Loucy (cell line): ENCODE measurements at regions not wholly inside any gene's neighbourhood (a gene's known extent, or its start where the extent isn't known, plus 50 kb on each side); places are given as distances from the start of the nearest gene placed in this dataset.
A peak's percentile ranks its signal among the peaks of the same experiment; 100 is the strongest.

ENCODE experiments used
- H2AFZ ChIP-seq: fragments of 200-600 bp; sonication (generic); 2 replicates; pipeline ENCODE4 v1.6.0; 2016; ENCODE audit warnings: antibody characterized with exemption, mild to moderate bottlenecking, low read length, moderate library complexity
- H3F3A ChIP-seq: fragments of 200-600 bp; 2 replicates; pipeline ENCODE4 v1.6.0; 2016; ENCODE audit warnings: antibody characterized with exemption, low read depth, mild to moderate bottlenecking
- H3K27me3 ChIP-seq: fragments of 200-600 bp; sonication (generic); 2 replicates; pipeline ENCODE4 v1.6.1; 2014; ENCODE audit warnings: low read length, mild to moderate bottlenecking; ENCODE audit not compliant: insufficient read depth, poor library complexity, severe bottlenecking
- H3K36me3 ChIP-seq: fragments of 200-600 bp; sonication (generic); 2 replicates; pipeline ENCODE4 v1.6.1; 2016; ENCODE audit warnings: low read length; ENCODE audit not compliant: insufficient read depth
- H3K4me1 ChIP-seq: fragments of 200-600 bp; sonication (generic); 2 replicates; pipeline ENCODE4 v1.5.1; 2014; ENCODE audit warnings: low read length, mild to moderate bottlenecking; ENCODE audit not compliant: insufficient read depth, poor library complexity, severe bottlenecking
- H3K4me2 ChIP-seq: fragments of 200-600 bp; sonication (generic); 2 replicates; pipeline ENCODE4 v1.6.0; 2014; ENCODE audit warnings: antibody characterized with exemption, low read length, low read depth, mild to moderate bottlenecking; ENCODE audit not compliant: poor library complexity, severe bottlenecking
- H3K4me3 ChIP-seq: fragments of 200-600 bp; sonication (generic); 2 replicates; pipeline ENCODE4 v1.5.1; 2014; ENCODE audit warnings: low read length, mild to moderate bottlenecking, mixed read lengths; ENCODE audit not compliant: poor library complexity, severe bottlenecking
- H3K79me2 ChIP-seq: fragments of 200-600 bp; sonication (generic); 2 replicates; pipeline ENCODE4 v1.6.1; 2014; ENCODE audit warnings: low read length; ENCODE audit not compliant: insufficient read depth
- H3K9ac ChIP-seq: fragments of 200-600 bp; sonication (generic); 2 replicates; pipeline ENCODE4 v1.6.0; 2014; ENCODE audit warnings: mild to moderate bottlenecking, low read depth, low read length, moderate library complexity; ENCODE audit not compliant: poor library complexity, severe bottlenecking
- H3K9me2 ChIP-seq: fragments of 200-600 bp; sonication (generic); replicated peaks from 2 replicates; pipeline ENCODE4 v1.6.1; 2016; ENCODE audit warnings: low read depth, low read length, mixed read lengths
- H3K9me3 ChIP-seq: fragments of 200-600 bp; sonication (generic); 2 replicates; pipeline ENCODE4 v1.6.1; 2014; ENCODE audit warnings: mild to moderate bottlenecking, antibody characterized with exemption, low read length, low read depth; ENCODE audit not compliant: insufficient read depth
- H4K20me1 ChIP-seq: fragments of 200-600 bp; sonication (generic); 2 replicates; pipeline ENCODE4 v1.6.0; 2014; ENCODE audit warnings: antibody characterized with exemption, low read length, mild to moderate bottlenecking; ENCODE audit not compliant: insufficient read depth, poor library complexity, severe bottlenecking
- CTCF ChIP-seq: fragments of 200-600 bp; sonication (generic); conservative IDR thresholded peaks from 2 replicates; pipeline ENCODE4 v1.5.1; 2014; ENCODE audit warnings: mild to moderate bottlenecking, antibody characterized with exemption, low read length
- EZH2phosphoT487 ChIP-seq: fragments of 200-600 bp; IDR thresholded peaks from 2 replicates; pipeline ENCODE4 v1.6.1; 2018; ENCODE audit warnings: antibody characterized with exemption, mild to moderate bottlenecking, moderate library complexity, borderline replicate concordance

- Histone ChIP-seq H3K4me1 (no peaks in the 10 kb centered on the region), H3K9me3 (no peaks in the 10 kb centered on the region), H3K36me3 (no peaks in the 10 kb centered on the region), H3F3A (no peaks in the 10 kb centered on the region), H4K20me1 (no peaks in the 10 kb centered on the region), H3K9me2 (no peaks in the 10 kb centered on the region), H3K79me2 (no peaks in the 10 kb centered on the region), H3K4me3 (no peak overlapping the region), H2AFZ (no peak overlapping the region), H3K9ac (no peak overlapping the region), H3K4me2 (no peak overlapping the region), H3K27me3 (no peaks in the 10 kb centered on the region)
- TF ChIP-seq EZH2phosphoT487, result no peak
Observed at GRCh38 chr2:107700073-107700472, 126.6 kb upstream of the RGPD4 start.

- no peaks in the 10 kb centered on the region for H3K36me3 ChIP-seq
- peak overlapping the region; percentile 5 for H3K9ac ChIP-seq
- H2AFZ ChIP-seq, result peak overlapping the region; percentile 50; the same call in 1 of the 2 replicates
- peaks cover 6% of the 10 kb centered on the region; the same call in 1 of the 2 replicates for H3K9me3 ChIP-seq
- no peak overlapping the region for H3K4me3 ChIP-seq
- no peaks in the 10 kb centered on the region for H4K20me1 ChIP-seq
- TF ChIP-seq CTCF, result no peak
- TF ChIP-seq EZH2phosphoT487, result no peak
- no peak overlapping the region for H3K4me2 ChIP-seq
- H3K4me1 ChIP-seq, result peaks cover 13% of the 10 kb centered on the region
- no peaks in the 10 kb centered on the region for H3K79me2 ChIP-seq
- H3F3A ChIP-seq, result no peaks in the 10 kb centered on the region
- no peaks in the 10 kb centered on the region for H3K9me2 ChIP-seq
- H3K27me3 ChIP-seq, result no peaks in the 10 kb centered on the region
Observed at GRCh38 chr2:107711941-107712340, 114.8 kb upstream of the RGPD4 start.

GRCh38 chr2:107712857-107713256 is 113.8 kb upstream of the RGPD4 start:
- Histone ChIP-seq H3K27me3 (no peaks in the 10 kb centered on the region), H3K79me2 (no peaks in the 10 kb centered on the region), H3K4me3 (peak overlapping the region; percentile 52), H3K4me2 (peak overlapping the region; percentile 73), H3K9me2 (no peaks in the 10 kb centered on the region), H3F3A (no peaks in the 10 kb centered on the region), H3K9me3 (peaks cover 6% of the 10 kb centered on the region; the same call in 1 of the 2 replicates), H2AFZ (peak overlapping the region; percentile 96), H3K4me1 (peaks cover 22% of the 10 kb centered on the region), H3K36me3 (no peaks in the 10 kb centered on the region), H3K9ac (peak overlapping the region; percentile 46), H4K20me1 (no peaks in the 10 kb centered on the region)
- TF ChIP-seq EZH2phosphoT487, result no peak
- no peak for TF ChIP-seq CTCF

- no peaks in the 10 kb centered on the region for H3K9me2 ChIP-seq
- no peaks in the 10 kb centered on the region for H4K20me1 ChIP-seq
- no peaks in the 10 kb centered on the region for H3K27me3 ChIP-seq
- no peak for TF ChIP-seq EZH2phosphoT487
- no peak for TF ChIP-seq CTCF
- no peaks in the 10 kb centered on the region for H3F3A ChIP-seq
- peak overlapping the region; percentile 41; the same call in 1 of the 2 replicates for H2AFZ ChIP-seq
- H3K9ac ChIP-seq, result no peak overlapping the region
- H3K4me1 ChIP-seq, result peaks cover 28% of the 10 kb centered on the region
- H3K4me3 ChIP-seq, result peak overlapping the region; percentile 18
- peak overlapping the region; percentile 41 for H3K4me2 ChIP-seq
- H3K36me3 ChIP-seq, result no peaks in the 10 kb centered on the region
- H3K9me3 ChIP-seq, result no peaks in the 10 kb centered on the region
- no peaks in the 10 kb centered on the region for H3K79me2 ChIP-seq
Observed at GRCh38 chr2:107717661-107718060, 109.0 kb upstream of the RGPD4 start.
